IMR-90 (cell line): ENCODE measurements at regions not wholly inside any gene's neighbourhood (a gene's known extent, or its start where the extent isn't known, plus 50 kb on each side); places are given as distances from the start of the nearest gene placed in this dataset.

Experiments
- BHLHE40 ChIP-seq: fragments of 150-350 bp; IDR thresholded peaks from 2 replicates; pipeline ENCODE4 v1.6.1; 2016; ENCODE audit warnings: mild to moderate bottlenecking, low read depth, low read length
- CHD1 ChIP-seq: IDR thresholded peaks from 2 replicates; pipeline ENCODE4 v1.6.1; 2012; ENCODE audit warnings: low read depth, low read length, improper control_type of control experiment
- MAFK ChIP-seq: IDR thresholded peaks from 2 replicates; pipeline ENCODE4 v1.6.1; 2012; ENCODE audit warnings: low read depth, low read length, improper control_type of control experiment
- MAZ ChIP-seq: IDR thresholded peaks from 2 replicates; pipeline ENCODE4 v1.6.1; 2012; ENCODE audit warnings: low read depth, mild to moderate bottlenecking, low read length, improper control_type of control experiment, moderate library complexity, borderline replicate concordance
- NFE2L2 ChIP-seq: fragments of 150-350 bp; IDR thresholded peaks from 2 replicates; pipeline ENCODE4 v1.6.1; 2016; ENCODE audit warnings: low read depth, mild to moderate bottlenecking, low read length
- POLR2A ChIP-seq: IDR thresholded peaks from 2 replicates; pipeline ENCODE4 v1.6.1; 2012; ENCODE audit warnings: mild to moderate bottlenecking, low read depth, low read length
- RAD21 ChIP-seq: IDR thresholded peaks from 2 replicates; pipeline ENCODE4 v1.6.1; 2012; ENCODE audit warnings: low read length, improper control_type of control experiment
- RCOR1 ChIP-seq: IDR thresholded peaks from 2 replicates; pipeline ENCODE4 v1.6.1; 2012; ENCODE audit warnings: mild to moderate bottlenecking, low read length, improper control_type of control experiment; ENCODE audit not compliant: insufficient replicate concordance
- RFX5 ChIP-seq: IDR thresholded peaks from 2 replicates; pipeline ENCODE4 v1.8.0; 2012; ENCODE audit warnings: low read depth, mild to moderate bottlenecking, low read length, moderate library complexity
- SMC3 ChIP-seq: fragments of 150-350 bp; IDR thresholded peaks from 2 replicates; pipeline ENCODE4 v1.6.1; 2016; ENCODE audit warnings: low read depth, mild to moderate bottlenecking, antibody characterized with exemption, low read length, moderate library complexity
- TF ChIP-seq, protein P1 (sequence below): conservative IDR thresholded peaks from 2 replicates; pipeline ENCODE4 v1.5.1; 2012; ENCODE audit warnings: mild to moderate bottlenecking, low read depth, low read length, improper control_type of control experiment
- TF ChIP-seq, protein P2 (sequence below): fragments of 150-350 bp; IDR thresholded peaks from 2 replicates; pipeline ENCODE4 v1.6.1; 2017; ENCODE audit warnings: mild to moderate bottlenecking, antibody characterized with exemption, low read length, low read depth
- TF ChIP-seq, protein P3 (sequence below): fragments of 150-350 bp; IDR thresholded peaks from 2 replicates; pipeline ENCODE4 v1.6.1; 2016; ENCODE audit warnings: low read depth, mild to moderate bottlenecking, low read length, moderate library complexity, borderline replicate concordance

DNA sequence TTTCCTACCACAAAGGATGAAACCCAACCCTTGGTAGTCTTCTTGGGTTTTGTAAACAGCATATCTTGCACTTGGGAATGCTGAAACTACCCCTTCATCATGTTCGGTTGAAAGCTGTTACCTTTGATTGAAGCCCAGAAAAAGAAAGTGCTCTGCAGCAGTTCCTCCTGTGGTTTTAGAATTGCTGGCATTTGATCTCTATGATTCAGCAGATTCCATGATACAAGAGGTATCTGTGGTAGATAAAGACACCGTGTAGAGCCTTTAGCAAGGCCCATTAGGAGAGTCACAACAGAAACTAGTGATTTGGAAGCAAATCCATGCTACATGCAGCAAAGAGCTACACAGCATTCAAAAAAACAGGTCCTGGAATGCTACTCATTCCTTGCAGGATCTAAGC lies 557.0 kb downstream of the TLE1 start:
- TF ChIP-seq, protein P1, sequence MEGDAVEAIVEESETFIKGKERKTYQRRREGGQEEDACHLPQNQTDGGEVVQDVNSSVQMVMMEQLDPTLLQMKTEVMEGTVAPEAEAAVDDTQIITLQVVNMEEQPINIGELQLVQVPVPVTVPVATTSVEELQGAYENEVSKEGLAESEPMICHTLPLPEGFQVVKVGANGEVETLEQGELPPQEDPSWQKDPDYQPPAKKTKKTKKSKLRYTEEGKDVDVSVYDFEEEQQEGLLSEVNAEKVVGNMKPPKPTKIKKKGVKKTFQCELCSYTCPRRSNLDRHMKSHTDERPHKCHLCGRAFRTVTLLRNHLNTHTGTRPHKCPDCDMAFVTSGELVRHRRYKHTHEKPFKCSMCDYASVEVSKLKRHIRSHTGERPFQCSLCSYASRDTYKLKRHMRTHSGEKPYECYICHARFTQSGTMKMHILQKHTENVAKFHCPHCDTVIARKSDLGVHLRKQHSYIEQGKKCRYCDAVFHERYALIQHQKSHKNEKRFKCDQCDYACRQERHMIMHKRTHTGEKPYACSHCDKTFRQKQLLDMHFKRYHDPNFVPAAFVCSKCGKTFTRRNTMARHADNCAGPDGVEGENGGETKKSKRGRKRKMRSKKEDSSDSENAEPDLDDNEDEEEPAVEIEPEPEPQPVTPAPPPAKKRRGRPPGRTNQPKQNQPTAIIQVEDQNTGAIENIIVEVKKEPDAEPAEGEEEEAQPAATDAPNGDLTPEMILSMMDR = no peak
- TF ChIP-seq, protein P2, sequence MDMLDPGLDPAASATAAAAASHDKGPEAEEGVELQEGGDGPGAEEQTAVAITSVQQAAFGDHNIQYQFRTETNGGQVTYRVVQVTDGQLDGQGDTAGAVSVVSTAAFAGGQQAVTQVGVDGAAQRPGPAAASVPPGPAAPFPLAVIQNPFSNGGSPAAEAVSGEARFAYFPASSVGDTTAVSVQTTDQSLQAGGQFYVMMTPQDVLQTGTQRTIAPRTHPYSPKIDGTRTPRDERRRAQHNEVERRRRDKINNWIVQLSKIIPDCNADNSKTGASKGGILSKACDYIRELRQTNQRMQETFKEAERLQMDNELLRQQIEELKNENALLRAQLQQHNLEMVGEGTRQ = no peak
- no peak for TF ChIP-seq POLR2A
- TF ChIP-seq NFE2L2 = peak; percentile 68; the same call in 1 of the 2 replicates
- peak; percentile 37; the same call in 1 of the 2 replicates for TF ChIP-seq MAFK
- no peak for TF ChIP-seq RAD21
- no peak for TF ChIP-seq RCOR1
- no peak for TF ChIP-seq BHLHE40
- no peak for TF ChIP-seq CHD1
- no peak for TF ChIP-seq RFX5
- no peak for TF ChIP-seq SMC3
- no peak for TF ChIP-seq MAZ
- TF ChIP-seq, protein P3, sequence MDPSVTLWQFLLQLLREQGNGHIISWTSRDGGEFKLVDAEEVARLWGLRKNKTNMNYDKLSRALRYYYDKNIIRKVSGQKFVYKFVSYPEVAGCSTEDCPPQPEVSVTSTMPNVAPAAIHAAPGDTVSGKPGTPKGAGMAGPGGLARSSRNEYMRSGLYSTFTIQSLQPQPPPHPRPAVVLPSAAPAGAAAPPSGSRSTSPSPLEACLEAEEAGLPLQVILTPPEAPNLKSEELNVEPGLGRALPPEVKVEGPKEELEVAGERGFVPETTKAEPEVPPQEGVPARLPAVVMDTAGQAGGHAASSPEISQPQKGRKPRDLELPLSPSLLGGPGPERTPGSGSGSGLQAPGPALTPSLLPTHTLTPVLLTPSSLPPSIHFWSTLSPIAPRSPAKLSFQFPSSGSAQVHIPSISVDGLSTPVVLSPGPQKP = no peak
